ENCODE measurements at regions not wholly inside any gene's neighbourhood (a gene's known extent, or its start where the extent isn't known, plus 50 kb on each side); places are given as distances from the start of the nearest gene placed in this dataset.

- TF ChIP-seq CTCF (IDR thresholded peaks at IDR 0.05; ENCODE audit: insufficient read depth, low read depth, low read length) (no peak), EZH2 (IDR thresholded peaks at IDR 0.05; ENCODE audit: insufficient read depth, low read length) (no peak)
Measured at GRCh38 chr7:97480772-97481390, 251.0 kb upstream of the TAC1 start.

Data from astrocyte (in vitro differentiated cells and primary cell).